Adrenal gland (tissue), 9 donors: ENCODE measurements at regions not wholly inside any gene's neighbourhood (a gene's known extent, or its start where the extent isn't known, plus 50 kb on each side); places are given as distances from the start of the nearest gene placed in this dataset.

Source experiments
- DNase-seq, 7 donors: peaks; one replicate each; pipeline ENCODE4 v3.0.0-alpha.2; 2019 to 2020
- H3K27ac ChIP-seq, 5 donors: fragments of 200-600 bp; sonication (generic) in 4 of 5; 1 replicate in 3 of 5; 2 replicates in 2 of 5; pipeline versions ENCODE4 v1.5.1 to v1.8.0; 2016 to 2020; ENCODE audit warnings: mild to moderate bottlenecking in 1 of 5
- H3K27me3 ChIP-seq: fragments of 200-600 bp; 2 replicates; pipeline ENCODE4 v1.8.0; 2021
- H3K36me3 ChIP-seq, 2 donors: fragments of 200-600 bp; replicated peaks in 1 of 2; 1 replicate in 1 of 2; 2 replicates in 1 of 2; pipeline versions ENCODE4 v1.5.1 to v1.8.0; 2018 to 2022
- H3K4me1 ChIP-seq, 2 donors: fragments of 200-600 bp; replicated peaks in 1 of 2; 1 replicate in 1 of 2; 2 replicates in 1 of 2; pipeline versions ENCODE4 v1.5.1 to v1.8.0; 2018 to 2021
- H3K4me3 ChIP-seq, 4 donors: fragments of 200-600 bp; sonication (generic) in 3 of 4; one replicate each; pipeline ENCODE4 v1.5.1; 2016 to 2018
- H3K9me3 ChIP-seq, 3 donors: fragments of 200-600 bp; sonication (generic) in 1 of 3; replicated peaks in 1 of 3; 1 replicate in 2 of 3; 2 replicates in 1 of 3; pipeline versions ENCODE4 v1.5.1 to v1.8.0; 2016 to 2021
- CTCF ChIP-seq, 6 experiments: fragments of 450-650 bp in 4 of 6; fragments of 200-600 bp in 2 of 6; sonication (generic) in 1 of 6; IDR thresholded peaks; 1 replicate in 5 of 6; 2 replicates in 1 of 6; pipeline versions ENCODE4 v1.5.1 to v1.8.0; 2016 to 2021; ENCODE audit warnings: antibody characterized with exemption in 6 of 6, mild to moderate bottlenecking in 2 of 6, moderate library complexity in 1 of 6
- POLR2A ChIP-seq, 2 donors: fragments of 450-650 bp; IDR thresholded peaks; one replicate each; pipeline ENCODE4 v1.6.1; 2017; ENCODE audit warnings: antibody characterized with exemption in 2 of 2, mild to moderate bottlenecking in 2 of 2, moderate library complexity in 1 of 2
- WGBS, 4 donors: extraction: QIAGEN DNeasy Blood & Tissue Kit in 2 of 4; methylation state at CpG; one replicate each; pipeline versions ENCODE4 v1.1.5 to v1.1.7; 2013 to 2017; 5-methylcytosine and 5-hydroxymethylcytosine counted together
- intact Hi-C, 2 donors: fragments of 100-400 bp; cut with DNase I; formaldehyde crosslinking; loops; one replicate each; pipeline versions ENCODE4 v1.14.1 to v1.15.0; 2022 to 2023
- donor health status: healthy with polysubstance abuse.
- donor health status: Bipolar disorder and iron deficiency.
- donor health status: DM: yes; HTN: yes; CAD: no.
- donor health status: DM: no; HTN: no; CAD: no.
- donor health status: DM: no; HTN: no; CAD: no.

- TF ChIP-seq POLR2A (IDR thresholded peaks at IDR 0.05), result no peak
- intact Hi-C loops, result no loop called here
- DNase-seq, result no peak
- Histone ChIP-seq H3K9me3 (no peaks in the 10 kb centered on the region), H3K4me3 (no peak overlapping the region), H3K27ac (no peak overlapping the region), H3K27me3 (no peaks in the 10 kb centered on the region), H3K4me1 (no peaks in the 10 kb centered on the region), H3K36me3 (no peaks in the 10 kb centered on the region)
- WGBS, 4 donors, result 75 to 85% (median 81%) methylated on average over 10 to 14 of the region's 14 CpGs
These were observed 359.9 kb downstream of the GLRX3 start for GRCh38 chr10:130495891-130496636.

- Histone ChIP-seq H3K27ac (no peak overlapping the region), H3K4me3 (no peak overlapping the region), H3K36me3 (no peaks in the 10 kb centered on the region), H3K27me3 (no peaks in the 10 kb centered on the region), H3K9me3 (no peaks in the 10 kb centered on the region), H3K4me1 (no peaks in the 10 kb centered on the region)
- no peak for TF ChIP-seq POLR2A (IDR thresholded peaks at IDR 0.05)
- no peak for TF ChIP-seq CTCF (IDR thresholded peaks at IDR 0.05)
- no peak for DNase-seq
- 76 to 89% (median 79%) methylated on average over 9 to 21 of the region's 21 CpGs for WGBS, 4 donors
- intact Hi-C loops, result no loop called here
These were observed 361.1 kb downstream of the GLRX3 start for GRCh38 chr10:130497056-130498010.

- TF ChIP-seq CTCF (IDR thresholded peaks at IDR 0.05) (no peak), POLR2A (IDR thresholded peaks at IDR 0.05) (no peak)
- H3K4me1 ChIP-seq, result no peaks in the 10 kb centered on the region
- H3K27ac ChIP-seq, result no peak overlapping the region
- H3K36me3 ChIP-seq, result no peaks in the 10 kb centered on the region
- no peaks in the 10 kb centered on the region for H3K9me3 ChIP-seq
- intact Hi-C loops, result no loop called here
- peak in 1 of 7 donors; percentile 24 for DNase-seq
- H3K4me3 ChIP-seq, result no peak overlapping the region
- WGBS, 4 donors, result 62 to 90% (median 83%) methylated on average over 6 to 7 of the region's 7 CpGs
- H3K27me3 ChIP-seq, result no peaks in the 10 kb centered on the region
These were observed 361.9 kb downstream of the GLRX3 start for GRCh38 chr10:130498042-130498441.

- no peak overlapping the region for H3K4me3 ChIP-seq
- peak in 1 of 7 donors; percentile 24 for DNase-seq
- no peak for TF ChIP-seq CTCF (IDR thresholded peaks at IDR 0.05)
- no peaks in the 10 kb centered on the region for H3K9me3 ChIP-seq
- H3K4me1 ChIP-seq, result no peaks in the 10 kb centered on the region
- intact Hi-C loops, result no loop called here
- no peaks in the 10 kb centered on the region for H3K27me3 ChIP-seq
- 68 to 72% (median 68%) methylated on average over 8 of the region's 8 CpGs for WGBS, 4 donors
- no peaks in the 10 kb centered on the region for H3K36me3 ChIP-seq
- H3K27ac ChIP-seq, result no peak overlapping the region
These were observed 362.7 kb downstream of the GLRX3 start for GRCh38 chr10:130498934-130499333.
